ENCODE measurements at regions not wholly inside any gene's neighbourhood (a gene's known extent, or its start where the extent isn't known, plus 50 kb on each side); places are given as distances from the start of the nearest gene placed in this dataset.
"Not testable (repeated sequence)": the region's sequence is repeated elsewhere in the genome, so short reads cannot be mapped to it uniquely, and the experiment has no call there.

GRCh38 chr5:133881576-133882388, 86.6 kb downstream of the C5orf15 start:
- no peak for DNase-seq

GRCh38 chr5:133878236-133878555, 90.2 kb downstream of the C5orf15 start:
- no peak for DNase-seq

- DNase-seq, result no peak
Observed at GRCh38 chr5:133877351-133878235, 90.8 kb downstream of the C5orf15 start.

GRCh38 chr5:133876266-133876665, 92.2 kb downstream of the C5orf15 start:
- no peak for DNase-seq

GRCh38 chr5:133875179-133875578, 93.2 kb downstream of the C5orf15 start:
- DNase-seq, result no peak

- no peak for DNase-seq
Observed at GRCh38 chr5:133873449-133873848, 95.0 kb downstream of the C5orf15 start.

GRCh38 chr5:133870661-133871060, 97.8 kb downstream of the C5orf15 start:
- DNase-seq, result no peak

- no peak for DNase-seq
Observed at GRCh38 chr5:133869519-133870335, 98.7 kb downstream of the C5orf15 start.

- peak; percentile 79 for DNase-seq
Observed at GRCh38 chr5:133868946-133869518, 99.4 kb downstream of the C5orf15 start.

GRCh38 chr5:133867851-133868545, 100.4 kb downstream of the C5orf15 start:
- no peak for DNase-seq

GRCh38 chr5:133867341-133867740, 101.1 kb downstream of the C5orf15 start:
- DNase-seq, result no peak

- DNase-seq, result no peak
Observed at GRCh38 chr5:133866903-133867245, 101.6 kb downstream of the C5orf15 start.

- DNase-seq, result no peak
Observed at GRCh38 chr5:133866160-133866902, 102.1 kb downstream of the C5orf15 start.

- DNase-seq, result no peak
Observed at GRCh38 chr5:133865113-133865512, 103.3 kb downstream of the C5orf15 start.

- no peak for DNase-seq
Observed at GRCh38 chr5:133864711-133865110, 103.7 kb downstream of the C5orf15 start.

GRCh38 chr5:133863857-133864585, 104.4 kb downstream of the C5orf15 start:
- no peak for DNase-seq

- DNase-seq, result no peak
Observed at GRCh38 chr5:133861161-133861737, 107.2 kb downstream of the C5orf15 start.

- DNase-seq, result no peak
Observed at GRCh38 chr5:133859073-133859472, 109.4 kb downstream of the C5orf15 start.

GRCh38 chr5:133857595-133858313, 110.7 kb downstream of the C5orf15 start:
- not testable (repeated sequence) for DNase-seq

- no peak for DNase-seq
Observed at GRCh38 chr5:133854554-133854953, 113.9 kb downstream of the C5orf15 start.
